Immature natural killer cell (primary cell): ENCODE measurements at regions not wholly inside any gene's neighbourhood (a gene's known extent, or its start where the extent isn't known, plus 50 kb on each side); places are given as distances from the start of the nearest gene placed in this dataset.

Source experiments
- DNase-seq, 3 donors: peaks; one replicate each; pipeline ENCODE4 v3.0.0; 2022; ENCODE audit warnings: mixed read lengths in 1 of 3
- H3K27ac Mint-ChIP-seq, 6 donors: one replicate each; pipeline ENCODE4 v1.8.0; 2020; ENCODE audit warnings: mixed read lengths in 6 of 6, mild to moderate bottlenecking in 5 of 6, inconsistent platforms in 4 of 6, moderate library complexity in 3 of 6
- H3K27me3 Mint-ChIP-seq, 3 donors: one replicate each; pipeline ENCODE4 v1.8.0; 2020 to 2021; ENCODE audit warnings: low read depth in 3 of 3, mild to moderate bottlenecking in 3 of 3, mixed read lengths in 3 of 3, moderate library complexity in 3 of 3, inconsistent platforms in 1 of 3
- H3K36me3 Mint-ChIP-seq, 3 donors: one replicate each; pipeline ENCODE4 v1.8.0; 2020; ENCODE audit warnings: mixed read lengths in 3 of 3, inconsistent platforms in 2 of 3, mild to moderate bottlenecking in 2 of 3
- H3K4me1 Mint-ChIP-seq, 2 donors: one replicate each; pipeline ENCODE4 v1.8.0; 2020; ENCODE audit warnings: inconsistent platforms in 2 of 2, mild to moderate bottlenecking in 2 of 2, mixed read lengths in 2 of 2, moderate library complexity in 1 of 2
- H3K4me3 Mint-ChIP-seq, 5 donors: one replicate each; pipeline ENCODE4 v1.8.0; 2020; ENCODE audit warnings: mild to moderate bottlenecking in 5 of 5, mixed read lengths in 5 of 5, inconsistent platforms in 3 of 5, moderate library complexity in 3 of 5
- H3K9me3 Mint-ChIP-seq, 6 donors: one replicate each; pipeline ENCODE4 v1.8.0; 2020; ENCODE audit warnings: mild to moderate bottlenecking in 6 of 6, mixed read lengths in 6 of 6, inconsistent platforms in 4 of 6, moderate library complexity in 3 of 6

- no peak for DNase-seq
- H3K36me3 Mint-ChIP-seq = no peaks in the 10 kb centered on the region
- peaks cover 2 to 29% (median 6%) of the 10 kb centered on the region in 6 donors for H3K9me3 Mint-ChIP-seq
- H3K4me1 Mint-ChIP-seq = no peaks in the 10 kb centered on the region
- H3K27me3 Mint-ChIP-seq = no peaks in the 10 kb centered on the region
- no peak overlapping the region for H3K27ac Mint-ChIP-seq
- no peak overlapping the region for H3K4me3 Mint-ChIP-seq
These were observed 841.0 kb upstream of the CELF4 start for GRCh38 chr18:38406607-38407006.

GRCh38 chr18:38402509-38402908, 836.9 kb upstream of the CELF4 start:
- Mint-ChIP-seq H3K4me3 (no peak overlapping the region), H3K4me1 (no peaks in the 10 kb centered on the region), H3K27me3 (no peaks in the 10 kb centered on the region), H3K9me3 (peaks cover 0 to 25% (median 4%) of the 10 kb centered on the region in 6 donors), H3K36me3 (no peaks in the 10 kb centered on the region), H3K27ac (no peak overlapping the region)
- no peak for DNase-seq

GRCh38 chr18:38397094-38397493, 831.5 kb upstream of the CELF4 start:
- Mint-ChIP-seq H3K9me3 (peaks cover 0 to 29% (median 5%) of the 10 kb centered on the region in 6 donors), H3K4me1 (no peaks in the 10 kb centered on the region), H3K36me3 (no peaks in the 10 kb centered on the region), H3K4me3 (no peak overlapping the region), H3K27ac (no peak overlapping the region), H3K27me3 (no peaks in the 10 kb centered on the region)
- DNase-seq = no peak

GRCh38 chr18:38386146-38386545, 820.5 kb upstream of the CELF4 start:
- H3K4me3 Mint-ChIP-seq = no peak overlapping the region
- H3K9me3 Mint-ChIP-seq = peaks cover 0 to 25% (median 4%) of the 10 kb centered on the region in 6 donors
- H3K4me1 Mint-ChIP-seq = no peaks in the 10 kb centered on the region

GRCh38 chr18:38369772-38370690, 804.4 kb upstream of the CELF4 start:
- peaks cover 0 to 2% (median 0%) of the 10 kb centered on the region in 3 donors for H3K27me3 Mint-ChIP-seq
- peaks cover 5 to 33% (median 11%) of the 10 kb centered on the region in 6 donors for H3K9me3 Mint-ChIP-seq
- H3K4me1 Mint-ChIP-seq = peaks cover 0 to 6% of the 10 kb centered on the region in 2 donors
- no peak overlapping the region for H3K27ac Mint-ChIP-seq
- H3K36me3 Mint-ChIP-seq = no peaks in the 10 kb centered on the region
- H3K4me3 Mint-ChIP-seq = no peak overlapping the region
- no peak for DNase-seq

More at GRCh38 chr18:38386146-38386545, 820.5 kb upstream of the CELF4 start:
- no peak for DNase-seq
- Mint-ChIP-seq H3K27ac (no peak overlapping the region), H3K27me3 (no peaks in the 10 kb centered on the region), H3K36me3 (no peaks in the 10 kb centered on the region)

GRCh38 chr18:38368886-38369285, 803.3 kb upstream of the CELF4 start:
- no peaks in the 10 kb centered on the region for H3K36me3 Mint-ChIP-seq
- DNase-seq = no peak
- peaks cover 0 to under 1% (median 0%) of the 10 kb centered on the region in 3 donors for H3K27me3 Mint-ChIP-seq
- H3K4me1 Mint-ChIP-seq = peaks cover 0 to 6% of the 10 kb centered on the region in 2 donors
- H3K4me3 Mint-ChIP-seq = no peak overlapping the region
- H3K27ac Mint-ChIP-seq = no peak overlapping the region
- H3K9me3 Mint-ChIP-seq = peaks cover 3 to 27% (median 7%) of the 10 kb centered on the region in 6 donors

GRCh38 chr18:38368246-38368645, 802.6 kb upstream of the CELF4 start:
- Mint-ChIP-seq H3K27me3 (no peaks in the 10 kb centered on the region), H3K36me3 (no peaks in the 10 kb centered on the region), H3K27ac (no peak overlapping the region), H3K4me3 (no peak overlapping the region), H3K9me3 (peaks cover 2 to 21% (median 5%) of the 10 kb centered on the region in 6 donors), H3K4me1 (peaks cover 0 to 6% of the 10 kb centered on the region in 2 donors)
- DNase-seq = no peak

GRCh38 chr18:38367473-38367872, 801.9 kb upstream of the CELF4 start:
- Mint-ChIP-seq H3K9me3 (peaks cover 2 to 18% (median 3%) of the 10 kb centered on the region in 6 donors), H3K27me3 (no peaks in the 10 kb centered on the region), H3K4me3 (no peak overlapping the region), H3K36me3 (no peaks in the 10 kb centered on the region), H3K27ac (no peak overlapping the region), H3K4me1 (peaks cover 0 to 6% of the 10 kb centered on the region in 2 donors)
- DNase-seq = no peak

GRCh38 chr18:38362286-38362792, 796.7 kb upstream of the CELF4 start:
- Mint-ChIP-seq H3K4me1 (no peaks in the 10 kb centered on the region), H3K4me3 (no peak overlapping the region), H3K9me3 (peaks cover 0 to 28% (median 7%) of the 10 kb centered on the region in 6 donors), H3K36me3 (no peaks in the 10 kb centered on the region), H3K27ac (no peak overlapping the region), H3K27me3 (no peaks in the 10 kb centered on the region)
- no peak for DNase-seq

GRCh38 chr18:38358805-38359657, 793.4 kb upstream of the CELF4 start:
- H3K4me3 Mint-ChIP-seq = no peak overlapping the region
- H3K27ac Mint-ChIP-seq = no peak overlapping the region
- H3K9me3 Mint-ChIP-seq = peaks cover 0 to 32% (median 12%) of the 10 kb centered on the region in 6 donors
- no peaks in the 10 kb centered on the region for H3K36me3 Mint-ChIP-seq
- peaks cover 0 to 2% (median 0%) of the 10 kb centered on the region in 3 donors for H3K27me3 Mint-ChIP-seq
- no peak for DNase-seq
- no peaks in the 10 kb centered on the region for H3K4me1 Mint-ChIP-seq

- no peak overlapping the region for H3K4me3 Mint-ChIP-seq
- no peaks in the 10 kb centered on the region for H3K4me1 Mint-ChIP-seq
- H3K27me3 Mint-ChIP-seq = peaks cover 0 to 2% (median 0%) of the 10 kb centered on the region in 3 donors
- no peaks in the 10 kb centered on the region for H3K36me3 Mint-ChIP-seq
- H3K27ac Mint-ChIP-seq = no peak overlapping the region
- H3K9me3 Mint-ChIP-seq = peaks cover 0 to 32% (median 10%) of the 10 kb centered on the region in 6 donors
- no peak for DNase-seq
These were observed 787.6 kb upstream of the CELF4 start for GRCh38 chr18:38353149-38353548.

GRCh38 chr18:38350141-38350540, 784.5 kb upstream of the CELF4 start:
- no peak for DNase-seq

GRCh38 chr18:38330573-38330972, 765.0 kb upstream of the CELF4 start:
- DNase-seq = no peak
- Mint-ChIP-seq H3K4me3 (no peak overlapping the region), H3K4me1 (no peaks in the 10 kb centered on the region), H3K27ac (no peak overlapping the region), H3K27me3 (no peaks in the 10 kb centered on the region), H3K9me3 (peaks cover 0 to 34% (median 10%) of the 10 kb centered on the region in 6 donors), H3K36me3 (no peaks in the 10 kb centered on the region)

More at GRCh38 chr18:38350141-38350540, 784.5 kb upstream of the CELF4 start:
- Mint-ChIP-seq H3K27ac (no peak overlapping the region), H3K9me3 (peaks cover 0 to 34% (median 8%) of the 10 kb centered on the region in 6 donors), H3K4me3 (no peak overlapping the region), H3K4me1 (no peaks in the 10 kb centered on the region), H3K27me3 (peaks cover 0 to 2% (median 0%) of the 10 kb centered on the region in 3 donors), H3K36me3 (no peaks in the 10 kb centered on the region)
